IMR-90 (cell line): ENCODE measurements at regions not wholly inside any gene's neighbourhood (a gene's known extent, or its start where the extent isn't known, plus 50 kb on each side); places are given as distances from the start of the nearest gene placed in this dataset.
A peak's percentile ranks its signal among the peaks of the same experiment; 100 is the strongest.

Source experiments
- ATAC-seq: fragments of 200-7000 bp; cut with Tn5 transposase; 2 replicates; pipeline ENCODE4 v1.9.1; 2020; ENCODE audit warnings: low read depth, mild to moderate bottlenecking, moderate library complexity
- BruUV-seq: library from RNA; stranded (reverse); fragments of 400-500 nt; replicated peaks from 2 replicates; lab custom pipeline; 2021; lab: Mats Ljungman, UMichigan
- CTCF ChIA-PET: fragments of 300-600 bp; formaldehyde crosslinking; extraction: SDS; loops from one replicate; lab custom pipeline; 2021; ENCODE audit warnings: antibody characterized with exemption; lab: Yijun Ruan, JAX
- POLR2A ChIA-PET: fragments of 300-600 bp; sonication (Branson Sonifier 250); formaldehyde crosslinking; loops from one replicate; lab custom pipeline; 2022; ENCODE audit warnings: antibody characterized with exemption; ENCODE audit not compliant: unreplicated experiment; lab: Charles Lee
- DNase-seq: peaks from one replicate; pipeline ENCODE4 v3.0.0; 2013
- H2AFZ ChIP-seq: replicated peaks from 2 replicates; pipeline ENCODE3; 2013; ENCODE audit warnings: low read length, mild to moderate bottlenecking; ENCODE audit not compliant: poor library complexity
- H2AK5ac ChIP-seq: 2 replicates; pipeline ENCODE4 v1.6.1; 2013; ENCODE audit warnings: low read depth, low read length, inconsistent platforms
- H2AK9ac ChIP-seq: replicated peaks from 2 replicates; pipeline ENCODE3; 2013; ENCODE audit warnings: mild to moderate bottlenecking, low read depth, low read length, moderate library complexity; ENCODE audit not compliant: poor library complexity
- H2BK120ac ChIP-seq: 2 replicates; pipeline ENCODE4 v1.6.1; 2013; ENCODE audit warnings: low read depth, low read length, inconsistent platforms
- H2BK15ac ChIP-seq: 3 replicates; pipeline ENCODE4 v1.6.1; 2013; ENCODE audit warnings: low read depth, low read length, inconsistent platforms
- H2BK20ac ChIP-seq: 2 replicates; pipeline ENCODE4 v1.6.1; 2013; ENCODE audit warnings: low read depth, mild to moderate bottlenecking, inconsistent platforms, low read length, moderate library complexity
- H2BK5ac ChIP-seq: 2 replicates; pipeline ENCODE4 v1.6.1; 2013; ENCODE audit warnings: mild to moderate bottlenecking, low read depth, low read length, inconsistent platforms; ENCODE audit not compliant: poor library complexity, severe bottlenecking
- H3K14ac ChIP-seq: replicated peaks from 2 replicates; pipeline ENCODE4 v1.6.1; 2013; ENCODE audit warnings: low read depth, low read length, inconsistent platforms
- H3K18ac ChIP-seq: 2 replicates; pipeline ENCODE4 v1.6.1; 2013; ENCODE audit warnings: low read depth, low read length, control low read depth
- H3K23ac ChIP-seq: 2 replicates; pipeline ENCODE4 v1.6.1; 2013; ENCODE audit warnings: low read depth, low read length, inconsistent platforms
- H3K27ac ChIP-seq: 2 replicates; pipeline ENCODE4 v1.5.1; 2013; ENCODE audit warnings: mild to moderate bottlenecking, control low read depth, low read length; ENCODE audit not compliant: insufficient read depth
- H3K27me3 ChIP-seq: 2 replicates; pipeline ENCODE4 v1.6.1; 2013; ENCODE audit warnings: low read length; ENCODE audit not compliant: control insufficient read depth, insufficient read depth
- H3K36me3 ChIP-seq: 2 replicates; pipeline ENCODE4 v1.6.1; 2013; ENCODE audit warnings: low read length, mixed read lengths; ENCODE audit not compliant: control insufficient read depth, insufficient read depth
- H3K4ac ChIP-seq: 2 replicates; pipeline ENCODE4 v1.6.1; 2013; ENCODE audit warnings: low read depth, low read length, inconsistent platforms
- H3K4me1 ChIP-seq: 2 replicates; pipeline ENCODE4 v1.6.1; 2013; ENCODE audit warnings: low read length, mixed read lengths; ENCODE audit not compliant: control insufficient read depth, insufficient read depth
- H3K4me2 ChIP-seq: 2 replicates; pipeline ENCODE4 v1.6.1; 2013; ENCODE audit warnings: low read depth, mild to moderate bottlenecking, control low read depth, low read length, moderate library complexity
- H3K4me3 ChIP-seq: 2 replicates; pipeline ENCODE4 v1.5.1; 2013; ENCODE audit warnings: low read depth, mild to moderate bottlenecking, control low read depth, low read length, moderate library complexity; ENCODE audit not compliant: insufficient read depth
- H3K56ac ChIP-seq: 2 replicates; pipeline ENCODE4 v1.6.1; 2013; ENCODE audit warnings: low read length, inconsistent platforms; ENCODE audit not compliant: insufficient read depth; ENCODE audit errors: extremely low read depth
- H3K79me1 ChIP-seq, 2 experiments: 2 replicates each; pipeline ENCODE4 v1.6.1; 2013; ENCODE audit warnings: low read length in 2 of 2, inconsistent platforms in 1 of 2, low read depth in 1 of 2
- H3K9ac ChIP-seq: 2 replicates; pipeline ENCODE4 v1.6.1; 2013; ENCODE audit warnings: low read depth, low read length, control low read depth
- H3K9me1 ChIP-seq: 2 replicates; pipeline ENCODE4 v1.6.1; 2013; ENCODE audit warnings: low read length, inconsistent platforms; ENCODE audit not compliant: insufficient read depth
- H3K9me3 ChIP-seq: 2 replicates; pipeline ENCODE4 v1.6.1; 2013; ENCODE audit warnings: low read length; ENCODE audit not compliant: control insufficient read depth, insufficient read depth
- H4K20me1 ChIP-seq: 2 replicates; pipeline ENCODE4 v1.6.1; 2013; ENCODE audit warnings: low read length, inconsistent platforms; ENCODE audit not compliant: insufficient read depth
- H4K5ac ChIP-seq: 2 replicates; pipeline ENCODE4 v1.6.1; 2013; ENCODE audit warnings: mild to moderate bottlenecking, low read depth, low read length, control low read depth
- H4K8ac ChIP-seq, 2 experiments: 2 replicates each; pipeline ENCODE4 v1.6.1; 2013; ENCODE audit warnings: low read depth in 2 of 2, low read length in 2 of 2, control low read depth in 1 of 2, inconsistent platforms in 1 of 2
- H4K91ac ChIP-seq: 2 replicates; pipeline ENCODE4 v1.6.1; 2013; ENCODE audit warnings: low read depth, low read length, inconsistent platforms; ENCODE audit not compliant: insufficient read depth
- BHLHE40 ChIP-seq: fragments of 150-350 bp; IDR thresholded peaks from 2 replicates; pipeline ENCODE4 v1.6.1; 2016; ENCODE audit warnings: mild to moderate bottlenecking, low read depth, low read length
- POLR2A ChIP-seq: IDR thresholded peaks from 2 replicates; pipeline ENCODE4 v1.6.1; 2012; ENCODE audit warnings: mild to moderate bottlenecking, low read depth, low read length
- RCOR1 ChIP-seq: IDR thresholded peaks from 2 replicates; pipeline ENCODE4 v1.6.1; 2012; ENCODE audit warnings: mild to moderate bottlenecking, low read length, improper control_type of control experiment; ENCODE audit not compliant: insufficient replicate concordance
- WGBS, 2 experiments: methylation state at CpG; one replicate each; pipeline versions ENCODE4 v1.1.5 to v1.1.7; 2013; ENCODE audit warnings: missing lambda C conversion rate in 2 of 2; ENCODE audit not compliant: insufficient read length in 1 of 2; ENCODE audit errors: extremely low coverage in 2 of 2; 5-methylcytosine and 5-hydroxymethylcytosine counted together
- dilution Hi-C: fragments of 300-500 bp; cut with HindIII; formaldehyde crosslinking; loops from one replicate; pipeline ENCODE4 v1.14.3; 2018; ENCODE audit warnings: low sequenced_read_pairs; ENCODE audit not compliant: unreplicated experiment
- in situ Hi-C: fragments of 300-500 bp; cut with MboI; formaldehyde crosslinking; loops from 3 replicates; pipeline ENCODE4 v1.14.3; 2019; ENCODE audit warnings: low sequenced_read_pairs, inconsistent platforms, mixed read lengths
- intact Hi-C: fragments of 100-400 bp; cut with micrococcal nuclease; formaldehyde crosslinking; loops from 2 replicates; pipeline ENCODE4 v1.10.0; 2022
- TF ChIP-seq, protein P1 (sequence below): conservative IDR thresholded peaks from 2 replicates; pipeline ENCODE4 v1.5.1; 2012; ENCODE audit warnings: mild to moderate bottlenecking, low read depth, low read length, improper control_type of control experiment

DNA sequence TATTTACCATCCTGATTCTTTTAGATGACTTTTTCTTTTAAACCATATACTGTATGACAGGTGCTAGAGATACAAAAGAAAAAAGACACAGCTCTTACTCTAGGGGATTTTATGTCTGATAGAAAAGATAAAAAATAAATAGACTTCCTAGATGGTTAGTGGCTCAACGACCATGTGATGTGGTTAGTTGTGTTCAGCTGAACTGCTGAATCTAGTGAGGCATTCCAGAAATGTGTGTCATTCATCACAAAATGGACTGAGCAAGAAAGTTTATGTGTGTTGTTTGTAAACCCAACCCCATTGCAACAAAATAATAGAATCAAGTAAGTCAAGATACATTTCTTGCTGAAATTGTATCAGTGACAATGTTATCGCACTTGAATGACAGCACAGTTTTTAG, 205.8 kb upstream of the LYPLAL1 start:
- Histone ChIP-seq H2AFZ (no peak overlapping the region), H4K5ac (no peak overlapping the region), H2BK20ac (no peak overlapping the region), H3K14ac (no peak overlapping the region), H2BK120ac (no peak overlapping the region), H3K27ac (no peak overlapping the region), H2BK15ac (no peak overlapping the region), H2AK9ac (no peak overlapping the region), H3K56ac (no peak overlapping the region), H3K79me1 (no peaks in the 10 kb centered on the region), H3K27me3 (no peaks in the 10 kb centered on the region), H4K91ac (no peak overlapping the region), H3K9me3 (peaks cover 5% of the 10 kb centered on the region), H3K4me3 (no peak overlapping the region), H3K4ac (no peak overlapping the region), H4K8ac (no peak overlapping the region), H3K4me1 (no peaks in the 10 kb centered on the region), H3K9me1 (no peaks in the 10 kb centered on the region), H3K18ac (no peak overlapping the region), H3K23ac (no peak overlapping the region), H3K36me3 (no peaks in the 10 kb centered on the region), H3K4me2 (no peak overlapping the region), H2BK5ac (no peak overlapping the region), H2AK5ac (no peak overlapping the region), H4K20me1 (no peaks in the 10 kb centered on the region), H3K9ac (no peak overlapping the region)
- DNase-seq: peak; percentile 39
- intact Hi-C loops (no loop called here), dilution Hi-C loops (no loop called here), in situ Hi-C loops (no loop called here)
- BruUV-seq: no TSS peak
- POLR2A ChIA-PET: no interaction called here
- no peak for ATAC-seq
- TF ChIP-seq, protein P1, sequence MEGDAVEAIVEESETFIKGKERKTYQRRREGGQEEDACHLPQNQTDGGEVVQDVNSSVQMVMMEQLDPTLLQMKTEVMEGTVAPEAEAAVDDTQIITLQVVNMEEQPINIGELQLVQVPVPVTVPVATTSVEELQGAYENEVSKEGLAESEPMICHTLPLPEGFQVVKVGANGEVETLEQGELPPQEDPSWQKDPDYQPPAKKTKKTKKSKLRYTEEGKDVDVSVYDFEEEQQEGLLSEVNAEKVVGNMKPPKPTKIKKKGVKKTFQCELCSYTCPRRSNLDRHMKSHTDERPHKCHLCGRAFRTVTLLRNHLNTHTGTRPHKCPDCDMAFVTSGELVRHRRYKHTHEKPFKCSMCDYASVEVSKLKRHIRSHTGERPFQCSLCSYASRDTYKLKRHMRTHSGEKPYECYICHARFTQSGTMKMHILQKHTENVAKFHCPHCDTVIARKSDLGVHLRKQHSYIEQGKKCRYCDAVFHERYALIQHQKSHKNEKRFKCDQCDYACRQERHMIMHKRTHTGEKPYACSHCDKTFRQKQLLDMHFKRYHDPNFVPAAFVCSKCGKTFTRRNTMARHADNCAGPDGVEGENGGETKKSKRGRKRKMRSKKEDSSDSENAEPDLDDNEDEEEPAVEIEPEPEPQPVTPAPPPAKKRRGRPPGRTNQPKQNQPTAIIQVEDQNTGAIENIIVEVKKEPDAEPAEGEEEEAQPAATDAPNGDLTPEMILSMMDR: no peak
- TF ChIP-seq POLR2A: no peak
- no peak for TF ChIP-seq BHLHE40
- TF ChIP-seq RCOR1: no peak
- CTCF ChIA-PET: no interaction called here
- no CpG with 5 or more reads among the region's 2 CpGs for WGBS, 2 experiments
